ENCODE measurements at regions not wholly inside any gene's neighbourhood (a gene's known extent, or its start where the extent isn't known, plus 50 kb on each side); places are given as distances from the start of the nearest gene placed in this dataset.
"Not testable (repeated sequence)": the region's sequence is repeated elsewhere in the genome, so short reads cannot be mapped to it uniquely, and the experiment has no call there.

- no peak for DNase-seq (ENCODE audit: low spot score)
Observed at GRCh38 chr6:134398453-134398852, 80.5 kb upstream of the SGK1 start.

- no peak for DNase-seq (ENCODE audit: low spot score)
Observed at GRCh38 chr6:134397676-134398075, 79.8 kb upstream of the SGK1 start.

GRCh38 chr6:134394905-134395304 is 77.0 kb upstream of the SGK1 start:
- no peak for DNase-seq (ENCODE audit: low spot score)

- DNase-seq (ENCODE audit: low spot score) = no peak
Observed at GRCh38 chr6:134394208-134394607, 76.3 kb upstream of the SGK1 start.

- DNase-seq (ENCODE audit: low spot score) = no peak
Observed at GRCh38 chr6:134391205-134391604, 73.3 kb upstream of the SGK1 start.

GRCh38 chr6:134389658-134390057 is 71.7 kb upstream of the SGK1 start:
- no peak for DNase-seq (ENCODE audit: low spot score)

GRCh38 chr6:134389129-134389528 is 71.2 kb upstream of the SGK1 start:
- DNase-seq (ENCODE audit: low spot score) = no peak

GRCh38 chr6:134386482-134386881 is 68.6 kb upstream of the SGK1 start:
- not testable (repeated sequence) for DNase-seq (ENCODE audit: low spot score)

GRCh38 chr6:134381959-134382358 is 64.0 kb upstream of the SGK1 start:
- DNase-seq (ENCODE audit: low spot score) = no peak

- no peak for DNase-seq (ENCODE audit: low spot score)
Observed at GRCh38 chr6:134379599-134379998, 61.7 kb upstream of the SGK1 start.

GRCh38 chr6:134379076-134379475 is 61.2 kb upstream of the SGK1 start:
- peak; percentile 79 for DNase-seq (ENCODE audit: low spot score)

- no peak for DNase-seq (ENCODE audit: low spot score)
Observed at GRCh38 chr6:134378426-134378825, 60.5 kb upstream of the SGK1 start.

- DNase-seq (ENCODE audit: low spot score) = no peak
Observed at GRCh38 chr6:134376785-134377184, 58.9 kb upstream of the SGK1 start.

GRCh38 chr6:134375220-134375580 is 57.3 kb upstream of the SGK1 start:
- DNase-seq (ENCODE audit: low spot score) = no peak

GRCh38 chr6:134374491-134375219 is 56.7 kb upstream of the SGK1 start:
- no peak for DNase-seq (ENCODE audit: low spot score)

GRCh38 chr6:134373993-134374392 is 56.1 kb upstream of the SGK1 start:
- no peak for DNase-seq (ENCODE audit: low spot score)

GRCh38 chr6:134373282-134373922 is 55.5 kb upstream of the SGK1 start:
- no peak for DNase-seq (ENCODE audit: low spot score)

GRCh38 chr6:134372603-134373281 is 54.8 kb upstream of the SGK1 start:
- DNase-seq (ENCODE audit: low spot score) = peak; percentile 49

- DNase-seq (ENCODE audit: low spot score) = no peak
Observed at GRCh38 chr6:134368670-134369069, 50.8 kb upstream of the SGK1 start.
